NB4 (cell line): ENCODE measurements at regions not wholly inside any gene's neighbourhood (a gene's known extent, or its start where the extent isn't known, plus 50 kb on each side); places are given as distances from the start of the nearest gene placed in this dataset.

ENCODE experiments used
- DNase-seq: peaks from one replicate; pipeline ENCODE4 v3.0.0; 2010; ENCODE audit warnings: low read depth
- H3K4me3 ChIP-seq: one replicate; pipeline ENCODE4 v1.5.1; 2011; ENCODE audit warnings: mild to moderate bottlenecking, low read depth, low read length, moderate library complexity
- MAX ChIP-seq: IDR thresholded peaks from 2 replicates; pipeline ENCODE4 v1.6.1; 2011; ENCODE audit warnings: low read depth, low read length
- MYC ChIP-seq: IDR thresholded peaks from 2 replicates; pipeline ENCODE4 v1.6.1; 2011; ENCODE audit warnings: low read depth, low read length
- POLR2A ChIP-seq: IDR thresholded peaks from 2 replicates; pipeline ENCODE4 v1.6.1; 2011; ENCODE audit warnings: mild to moderate bottlenecking; ENCODE audit not compliant: insufficient read length; ENCODE audit errors: extremely low read depth
- TF ChIP-seq, protein P1 (sequence below): IDR thresholded peaks from one replicate; pipeline ENCODE4 v1.5.1; 2012; ENCODE audit warnings: low read depth, low read length

DNA sequence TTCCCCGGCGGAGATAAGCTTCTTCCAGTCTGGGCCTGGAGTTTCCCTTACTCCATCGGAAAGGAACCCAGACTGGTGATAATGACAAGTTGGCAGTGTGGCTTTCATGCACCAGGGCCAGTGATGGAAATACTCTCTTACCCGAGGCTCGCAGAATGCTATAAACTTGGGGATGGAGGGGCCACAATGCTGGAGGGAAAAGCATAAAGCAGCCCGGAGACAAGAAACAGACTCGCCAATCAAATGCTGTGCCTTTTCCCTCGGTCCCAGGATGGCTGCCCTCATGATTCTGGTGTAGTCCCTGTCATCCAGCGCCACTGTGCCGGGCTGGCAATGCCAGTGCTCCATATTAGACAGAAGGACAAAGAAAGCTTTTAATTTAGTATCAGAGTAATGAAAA is 325.6 kb downstream of the THBS2 start:
- TF ChIP-seq, protein P1, sequence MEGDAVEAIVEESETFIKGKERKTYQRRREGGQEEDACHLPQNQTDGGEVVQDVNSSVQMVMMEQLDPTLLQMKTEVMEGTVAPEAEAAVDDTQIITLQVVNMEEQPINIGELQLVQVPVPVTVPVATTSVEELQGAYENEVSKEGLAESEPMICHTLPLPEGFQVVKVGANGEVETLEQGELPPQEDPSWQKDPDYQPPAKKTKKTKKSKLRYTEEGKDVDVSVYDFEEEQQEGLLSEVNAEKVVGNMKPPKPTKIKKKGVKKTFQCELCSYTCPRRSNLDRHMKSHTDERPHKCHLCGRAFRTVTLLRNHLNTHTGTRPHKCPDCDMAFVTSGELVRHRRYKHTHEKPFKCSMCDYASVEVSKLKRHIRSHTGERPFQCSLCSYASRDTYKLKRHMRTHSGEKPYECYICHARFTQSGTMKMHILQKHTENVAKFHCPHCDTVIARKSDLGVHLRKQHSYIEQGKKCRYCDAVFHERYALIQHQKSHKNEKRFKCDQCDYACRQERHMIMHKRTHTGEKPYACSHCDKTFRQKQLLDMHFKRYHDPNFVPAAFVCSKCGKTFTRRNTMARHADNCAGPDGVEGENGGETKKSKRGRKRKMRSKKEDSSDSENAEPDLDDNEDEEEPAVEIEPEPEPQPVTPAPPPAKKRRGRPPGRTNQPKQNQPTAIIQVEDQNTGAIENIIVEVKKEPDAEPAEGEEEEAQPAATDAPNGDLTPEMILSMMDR, result no peak
- no peak for TF ChIP-seq POLR2A
- no peak for TF ChIP-seq MYC
- TF ChIP-seq MAX, result no peak
- DNase-seq, result no peak
- no peak overlapping the region for H3K4me3 ChIP-seq

GRCh38 chr6:168927026-168927425 is 326.6 kb downstream of the THBS2 start:
- DNase-seq, result no peak
- no peak overlapping the region for H3K4me3 ChIP-seq
- TF ChIP-seq POLR2A (no peak), MYC (no peak), MAX (no peak)
- TF ChIP-seq, protein P1, result no peak

DNA sequence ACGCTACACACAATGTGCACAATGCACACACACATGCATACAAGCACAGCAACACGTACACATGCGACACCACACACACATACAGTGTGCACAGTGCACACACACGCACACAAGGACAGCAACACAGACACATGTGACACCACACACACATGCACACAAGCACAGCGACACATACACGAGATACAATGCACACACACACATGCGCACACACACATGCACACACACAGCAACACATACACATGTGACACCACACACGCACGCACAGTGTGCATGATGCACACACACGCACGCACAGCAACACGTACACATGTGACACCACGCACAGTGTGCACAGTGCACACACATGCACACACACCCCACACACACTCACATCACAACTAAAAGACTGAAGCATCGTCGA is 327.3 kb downstream of the THBS2 start:
- H3K4me3 ChIP-seq, result no peak overlapping the region
- no peak for DNase-seq
- TF ChIP-seq, protein P1, result no peak
- TF ChIP-seq MYC, result no peak
- TF ChIP-seq MAX, result no peak
- TF ChIP-seq POLR2A, result no peak

GRCh38 chr6:168925671-168926070 is 328.0 kb downstream of the THBS2 start:
- no peak overlapping the region for H3K4me3 ChIP-seq
- TF ChIP-seq, protein P1, result no peak
- TF ChIP-seq MYC, result no peak
- no peak for TF ChIP-seq MAX
- DNase-seq, result no peak

- no peak for TF ChIP-seq MYC
- TF ChIP-seq, protein P1, result no peak
- TF ChIP-seq POLR2A, result no peak
- no peak for TF ChIP-seq MAX
Observed at GRCh38 chr6:168923171-168923570, 330.5 kb downstream of the THBS2 start.

DNA sequence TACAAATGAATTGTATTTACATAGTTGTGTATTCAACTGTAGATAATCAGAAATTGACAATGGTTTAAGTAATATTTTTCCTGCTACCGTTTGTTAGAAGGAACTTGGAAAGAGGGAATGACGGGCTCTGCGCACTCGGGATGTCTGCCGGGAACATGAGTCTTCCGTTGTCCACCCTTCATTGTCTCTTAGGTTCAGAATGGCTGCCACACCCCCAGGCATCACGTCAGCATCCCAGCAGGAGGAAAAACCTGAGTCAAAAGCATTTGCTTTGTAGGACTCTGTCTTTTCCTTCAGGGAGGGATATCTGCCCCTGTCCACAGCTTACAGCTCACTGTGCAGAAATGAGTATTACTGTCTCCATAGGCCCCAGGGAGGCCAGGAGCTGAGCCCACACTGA is 331.2 kb downstream of the THBS2 start:
- TF ChIP-seq MYC (no peak), POLR2A (no peak), MAX (no peak)
- TF ChIP-seq, protein P1, result no peak
- no peak for DNase-seq
- no peak overlapping the region for H3K4me3 ChIP-seq

More at GRCh38 chr6:168923171-168923570, 330.5 kb downstream of the THBS2 start:
- no peak overlapping the region for H3K4me3 ChIP-seq
- no peak for DNase-seq
